A549 (cell line): ENCODE measurements at regions not wholly inside any gene's neighbourhood (a gene's known extent, or its start where the extent isn't known, plus 50 kb on each side); places are given as distances from the start of the nearest gene placed in this dataset.

ENCODE experiments used
- ATAC-seq, 2 experiments: fragments of 200-7000 bp in 1 of 2; fragments of >200 bp in 1 of 2; cut with Nextera tagmentation in 1 of 2; cut with Tn5 transposase in 1 of 2; 3 replicates each; pipeline versions ENCODE4 v1.8.0 to v1.9.1; 2018 to 2020; ENCODE audit warnings: mild to moderate bottlenecking in 1 of 2, moderate library complexity in 1 of 2
- CTCF ChIA-PET: fragments of 300-600 bp; sonication (Branson Sonifier 250); formaldehyde crosslinking; extraction: SDS; loops from one replicate; lab custom pipeline; 2021; ENCODE audit warnings: antibody characterized with exemption, inconsistent platforms; lab: Yijun Ruan, JAX
- POLR2A ChIA-PET: fragments of 350-600 bp; formaldehyde crosslinking; extraction: SDS; loops from one replicate; lab custom pipeline; 2021; ENCODE audit warnings: antibody characterized with exemption, inconsistent platforms; lab: Yijun Ruan, JAX
- DNase-seq, 2 experiments: peaks; one replicate each; pipeline versions ENCODE4 v3.0.0 to v3.0.0-alpha.2; 2011 to 2016; ENCODE audit warnings: low read depth in 1 of 2, low spot score in 1 of 2
- FAIRE-seq: peaks from 2 replicates; lab custom pipeline; 2011; peaks lifted over from hg19 to GRCh38; lab: Jason Lieb, UNC
- H3K27ac ChIP-seq, 2 experiments: fragments of >200 bp; sonication (Bioruptor Twin); formaldehyde crosslinking; 3 replicates each; pipeline ENCODE4 v1.5.1; 2016 to 2017
- H3K4me1 ChIP-seq: fragments of >200 bp; sonication (Bioruptor Twin); formaldehyde crosslinking; 3 replicates; pipeline ENCODE4 v1.6.1; 2016
- H3K4me2 ChIP-seq: fragments of >200 bp; sonication (Bioruptor Twin); formaldehyde crosslinking; 3 replicates; pipeline ENCODE4 v1.6.1; 2016
- H3K4me3 ChIP-seq: fragments of >200 bp; sonication (Bioruptor Twin); formaldehyde crosslinking; 3 replicates; pipeline ENCODE4 v1.5.1; 2016
- H3K9me3 ChIP-seq: fragments of >200 bp; sonication (Bioruptor Twin); formaldehyde crosslinking; 3 replicates; pipeline ENCODE4 v1.6.1; 2016
- ATOH8 ChIP-seq: fragments of 250-450 bp; sonication (Bioruptor Pico); IDR thresholded peaks from 2 replicates; pipeline ENCODE4 v1.5.0; 2020; ENCODE audit warnings: low read depth, mild to moderate bottlenecking, moderate library complexity
- CHD4 ChIP-seq: fragments of 200-600 bp; sonication (generic); IDR thresholded peaks from 2 replicates; pipeline ENCODE4 v1.6.1; 2016; ENCODE audit warnings: antibody characterized with exemption, mild to moderate bottlenecking, borderline replicate concordance
- E2F6 ChIP-seq: IDR thresholded peaks from 2 replicates; pipeline ENCODE4 v1.6.1; 2012; ENCODE audit warnings: low read depth, borderline replicate concordance
- FOSB ChIP-seq: fragments of 250-450 bp; sonication (Bioruptor Pico); IDR thresholded peaks from 2 replicates; pipeline ENCODE4 v1.5.0; 2020; ENCODE audit warnings: mild to moderate bottlenecking, moderate library complexity
- FOSL2 ChIP-seq, 2 experiments: fragments of 450-650 bp in 1 of 2; fragments of >200 bp in 1 of 2; sonication (Bioruptor Twin) in 1 of 2; formaldehyde crosslinking; IDR thresholded peaks; 2 replicates each; pipeline versions ENCODE4 v1.5.0 to v1.6.1; 2016 to 2020; ENCODE audit warnings: mild to moderate bottlenecking in 1 of 2, moderate library complexity in 1 of 2
- FOXS1 ChIP-seq: fragments of 250-450 bp; sonication (Bioruptor Pico); IDR thresholded peaks from 2 replicates; pipeline ENCODE4 v1.5.0; 2020; ENCODE audit warnings: mild to moderate bottlenecking, moderate library complexity
- GATA3 ChIP-seq: IDR thresholded peaks from 2 replicates; pipeline ENCODE4 v1.6.1; 2012; ENCODE audit warnings: borderline replicate concordance
- HDAC2 ChIP-seq: fragments of 200-600 bp; sonication (generic); IDR thresholded peaks from 2 replicates; pipeline ENCODE4 v1.6.1; 2016
- HMGXB4 ChIP-seq: fragments of 250-450 bp; sonication (Bioruptor Pico); IDR thresholded peaks from 2 replicates; pipeline ENCODE4 v1.5.0; 2021; ENCODE audit warnings: mild to moderate bottlenecking, moderate library complexity, borderline replicate concordance
- HOXB5 ChIP-seq: fragments of 250-450 bp; sonication (Bioruptor Pico); IDR thresholded peaks from 2 replicates; pipeline ENCODE4 v1.5.0; 2020; ENCODE audit warnings: mild to moderate bottlenecking, moderate library complexity
- JUNB ChIP-seq: fragments of >200 bp; sonication (Bioruptor Twin); formaldehyde crosslinking; IDR thresholded peaks from 2 replicates; pipeline ENCODE4 v1.6.1; 2016
- MAFK ChIP-seq: fragments of 450-650 bp; IDR thresholded peaks from 2 replicates; pipeline ENCODE4 v1.6.1; 2014; ENCODE audit not compliant: partially characterized antibody
- NR3C1 ChIP-seq: fragments of >200 bp; sonication (Bioruptor Twin); formaldehyde crosslinking; IDR thresholded peaks from 3 replicates; pipeline ENCODE4 v1.6.1; 2017
- PBX3 ChIP-seq: IDR thresholded peaks from 2 replicates; pipeline ENCODE4 v1.6.1; 2012
- PHF8 ChIP-seq: fragments of 200-600 bp; sonication (generic); IDR thresholded peaks from 2 replicates; pipeline ENCODE4 v1.6.1; 2016; ENCODE audit warnings: low read depth, mild to moderate bottlenecking, antibody characterized with exemption, moderate library complexity, borderline replicate concordance
- RARB ChIP-seq: fragments of 250-450 bp; sonication (Bioruptor Pico); IDR thresholded peaks from 2 replicates; pipeline ENCODE4 v1.8.0; 2021; ENCODE audit warnings: mild to moderate bottlenecking, moderate library complexity
- RFX5 ChIP-seq: fragments of 450-650 bp; IDR thresholded peaks from 2 replicates; pipeline ENCODE4 v1.7.1; 2014; ENCODE audit warnings: antibody characterized with exemption, mild to moderate bottlenecking, moderate library complexity
- SREBF2 ChIP-seq: fragments of 450-650 bp; IDR thresholded peaks from 2 replicates; pipeline ENCODE4 v1.6.1; 2014; ENCODE audit warnings: mild to moderate bottlenecking, moderate library complexity
- TP53 ChIP-seq: fragments of 250-450 bp; sonication (Bioruptor Pico); IDR thresholded peaks from 2 replicates; pipeline ENCODE4 v1.5.0; 2021; ENCODE audit warnings: mild to moderate bottlenecking, moderate library complexity
- WGBS: methylation state at CpG from one replicate; pipeline ENCODE4 v1.1.6; 2017; ENCODE audit errors: missing lambda C conversion rate; 5-methylcytosine and 5-hydroxymethylcytosine counted together

GRCh38 chr12:97112136-97112535, 205.1 kb downstream of the NEDD1 start:
- ATAC-seq = no peak
- no peak for TF ChIP-seq JUNB
- no peak for TF ChIP-seq E2F6
- TF ChIP-seq HMGXB4 (CRISPR knock-in tag) = no peak
- no peak for TF ChIP-seq NR3C1
- TF ChIP-seq MAFK = no peak
- Histone ChIP-seq H3K4me2 (no peak overlapping the region), H3K9me3 (no peaks in the 10 kb centered on the region), H3K4me3 (no peak overlapping the region), H3K4me1 (no peaks in the 10 kb centered on the region), H3K27ac (no peak overlapping the region)
- ChIA-PET POLR2A (no interaction called here), CTCF (no interaction called here)
- no peak for FAIRE-seq
- WGBS = 0% methylated on average over 4 of the region's 4 CpGs
- peak in 1 of 2 experiments; percentile 2 for DNase-seq

GRCh38 chr12:97118796-97119375, 211.8 kb downstream of the NEDD1 start:
- H3K4me1 ChIP-seq = no peaks in the 10 kb centered on the region
- DNase-seq (no peak), ATAC-seq (no peak)
- 48% methylated on average over 8 of the region's 8 CpGs for WGBS
- ChIA-PET POLR2A (no interaction called here), CTCF (no interaction called here)
- TF ChIP-seq PBX3 (no peak), RFX5 (no peak), TP53 (CRISPR knock-in tag) (no peak), SREBF2 (no peak), FOSL2 (IDR thresholded peaks at IDR 0.05) (no peak), FOSL2 (CRISPR knock-in tag; IDR thresholded peaks at IDR 0.05) (no peak), GATA3 (no peak), ATOH8 (CRISPR knock-in tag) (no peak), HOXB5 (CRISPR knock-in tag) (no peak), RARB (CRISPR knock-in tag) (no peak), FOSB (CRISPR knock-in tag) (no peak), JUNB (no peak), E2F6 (no peak)
- TF ChIP-seq, all 56 proteins: peak for 0
- Histone ChIP-seq H3K9me3 (no peaks in the 10 kb centered on the region), H3K4me3 (no peak overlapping the region), H3K4me2 (no peak overlapping the region), H3K27ac (no peak overlapping the region)
- no peak for FAIRE-seq

- WGBS = 2% methylated on average over 2 of the region's 2 CpGs
- no peak for ATAC-seq
- CTCF ChIA-PET = no interaction called here
Observed at GRCh38 chr12:97127061-97127460, 220.0 kb downstream of the NEDD1 start.

More at GRCh38 chr12:97127061-97127460, 220.0 kb downstream of the NEDD1 start:
- Histone ChIP-seq H3K9me3 (no peaks in the 10 kb centered on the region), H3K4me1 (no peaks in the 10 kb centered on the region), H3K27ac (no peak overlapping the region), H3K4me2 (no peak overlapping the region), H3K4me3 (no peak overlapping the region)
- no peak for FAIRE-seq
- TF ChIP-seq NR3C1 (no peak), PHF8 (no peak), CHD4 (no peak), HDAC2 (no peak), FOXS1 (CRISPR knock-in tag) (no peak)
- POLR2A ChIA-PET = no interaction called here
- no peak for DNase-seq
